ENCODE measurements at regions not wholly inside any gene's neighbourhood (a gene's known extent, or its start where the extent isn't known, plus 50 kb on each side); places are given as distances from the start of the nearest gene placed in this dataset.
"Not testable (repeated sequence)": the region's sequence is repeated elsewhere in the genome, so short reads cannot be mapped to it uniquely, and the experiment has no call there.

DNA sequence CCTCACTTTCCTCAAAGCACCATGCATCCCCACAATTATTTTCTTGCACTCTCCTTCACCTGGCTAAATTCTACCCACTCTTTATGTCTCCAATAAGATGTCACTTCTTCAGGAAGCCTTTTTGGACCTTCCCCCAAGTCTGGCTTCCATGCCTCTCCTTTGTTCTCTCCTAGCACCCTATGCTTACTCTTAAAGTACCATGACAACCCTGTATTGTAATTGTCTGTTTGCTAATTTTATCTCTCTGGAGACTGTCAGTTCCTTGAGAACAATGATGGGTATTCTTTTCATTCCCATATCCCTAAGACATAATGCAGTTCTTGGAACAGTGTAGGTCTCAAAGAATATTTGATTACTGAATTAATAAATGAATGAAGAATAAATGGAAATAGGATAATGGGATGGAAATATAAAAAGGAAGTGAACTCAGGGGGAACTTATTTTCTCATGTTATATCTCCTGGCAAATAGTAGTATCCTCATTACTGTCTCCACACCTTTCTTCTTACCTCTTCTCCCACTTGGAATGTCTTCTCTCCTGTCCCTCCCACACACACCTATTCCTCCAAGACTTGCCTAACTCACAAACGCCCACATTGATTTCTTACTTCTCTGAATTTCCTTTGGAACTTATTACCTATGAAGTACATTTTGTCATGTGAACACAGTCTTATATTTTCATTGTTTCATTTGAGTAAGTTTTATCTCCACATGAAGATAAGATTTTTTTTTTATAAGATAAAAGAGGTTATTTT lies 499.1 kb downstream of the NFIB start:
- H3K27ac Mint-ChIP-seq = no peak overlapping the region
- H3K36me3 Mint-ChIP-seq = no peaks in the 10 kb centered on the region
- H3K4me1 Mint-ChIP-seq = no peaks in the 10 kb centered on the region
- H3K9me3 Mint-ChIP-seq = peaks cover 2 to 20% (median 3%) of the 10 kb centered on the region in 3 donors
- H3K4me3 Mint-ChIP-seq = no peak overlapping the region
- no peaks in the 10 kb centered on the region for H3K27me3 Mint-ChIP-seq

- Mint-ChIP-seq H3K9me3 (peaks cover 0 to 21% (median 3%) of the 10 kb centered on the region in 3 donors), H3K27ac (no peak overlapping the region), H3K4me3 (no peak overlapping the region), H3K36me3 (no peaks in the 10 kb centered on the region), H3K4me1 (no peaks in the 10 kb centered on the region), H3K27me3 (no peaks in the 10 kb centered on the region)
These were observed 502.1 kb downstream of the NFIB start for GRCh38 chr9:13811876-13812275.

DNA sequence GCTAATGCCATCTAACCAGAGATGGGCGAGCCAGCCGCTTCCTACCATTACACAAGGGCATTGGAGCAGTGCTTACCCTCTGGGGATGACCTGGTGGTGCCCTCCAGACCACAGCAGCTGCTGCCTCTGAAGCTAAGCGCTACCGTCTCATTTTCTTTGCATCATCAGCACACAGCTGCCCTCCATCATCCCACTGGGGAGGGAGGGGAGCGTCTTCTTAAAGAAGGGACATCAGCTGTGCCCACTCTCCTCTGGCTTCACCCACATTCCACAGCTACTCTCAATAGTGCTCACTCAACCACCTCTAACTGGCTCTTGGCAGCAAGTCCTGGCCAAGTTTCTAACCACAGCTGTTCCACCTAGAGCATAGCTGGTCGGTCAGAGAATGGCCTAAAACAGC lies 503.4 kb downstream of the NFIB start:
- no peaks in the 10 kb centered on the region for H3K4me1 Mint-ChIP-seq
- H3K27me3 Mint-ChIP-seq = no peaks in the 10 kb centered on the region
- H3K36me3 Mint-ChIP-seq = no peaks in the 10 kb centered on the region
- H3K27ac Mint-ChIP-seq = no peak overlapping the region
- no peak overlapping the region for H3K4me3 Mint-ChIP-seq
- H3K9me3 Mint-ChIP-seq = peaks cover 0 to 21% (median 5%) of the 10 kb centered on the region in 3 donors

- Mint-ChIP-seq H3K9me3 (peaks cover 0 to 20% (median 5%) of the 10 kb centered on the region in 3 donors), H3K4me3 (no peak overlapping the region), H3K4me1 (no peaks in the 10 kb centered on the region), H3K27ac (no peak overlapping the region), H3K27me3 (no peaks in the 10 kb centered on the region), H3K36me3 (no peaks in the 10 kb centered on the region)
These were observed 504.5 kb downstream of the NFIB start for GRCh38 chr9:13809401-13809800.

DNA sequence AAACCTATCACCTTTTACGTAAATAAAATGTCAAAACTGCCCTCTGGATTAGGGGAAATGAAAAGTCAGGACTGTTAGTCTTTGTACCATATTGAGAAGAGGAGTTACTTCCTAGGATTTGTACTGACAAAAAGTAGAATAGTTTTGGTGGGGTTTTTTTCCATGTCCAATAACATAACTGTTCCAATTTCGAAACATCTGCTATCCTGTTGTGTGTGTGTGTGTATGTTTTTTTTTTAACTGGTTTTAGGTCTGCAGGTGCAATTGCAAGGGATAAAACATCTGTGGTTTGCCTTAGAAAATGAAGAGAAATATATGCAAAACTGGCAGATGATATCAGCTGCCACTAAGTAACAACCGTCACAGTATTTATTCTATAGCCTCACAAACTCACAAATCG lies 506.8 kb downstream of the NFIB start:
- Mint-ChIP-seq H3K27ac (no peak overlapping the region), H3K36me3 (no peaks in the 10 kb centered on the region), H3K27me3 (no peaks in the 10 kb centered on the region), H3K4me1 (no peaks in the 10 kb centered on the region), H3K4me3 (no peak overlapping the region), H3K9me3 (peaks cover 0 to 21% (median 2%) of the 10 kb centered on the region in 3 donors)

DNA sequence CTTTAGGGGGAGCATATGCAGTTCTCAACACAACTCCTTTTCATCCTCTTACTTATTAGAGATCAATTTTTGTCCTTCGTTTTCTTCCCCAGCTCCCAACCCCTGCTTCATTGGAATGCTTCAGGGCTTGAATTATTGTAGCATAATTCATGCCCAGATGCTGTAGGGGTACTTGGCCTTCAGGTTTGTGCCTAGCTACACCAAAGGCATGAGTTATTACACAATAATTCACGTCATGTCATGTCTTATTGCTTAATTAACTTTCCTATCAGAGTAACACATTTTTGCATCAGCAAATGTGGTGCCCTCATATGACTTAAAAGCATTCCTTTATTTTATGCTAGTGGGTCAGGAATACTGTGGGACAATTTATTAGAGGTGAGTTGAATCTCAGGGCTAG lies 507.2 kb downstream of the NFIB start:
- Mint-ChIP-seq H3K9me3 (peaks cover 0 to 17% (median 2%) of the 10 kb centered on the region in 3 donors), H3K27ac (no peak overlapping the region), H3K4me3 (no peak overlapping the region), H3K4me1 (no peaks in the 10 kb centered on the region), H3K27me3 (no peaks in the 10 kb centered on the region), H3K36me3 (no peaks in the 10 kb centered on the region)

GRCh38 chr9:13805546-13805945 lies 508.4 kb downstream of the NFIB start:
- Mint-ChIP-seq H3K4me1 (no peaks in the 10 kb centered on the region), H3K9me3 (peaks cover 0 to 15% (median 2%) of the 10 kb centered on the region in 3 donors), H3K36me3 (no peaks in the 10 kb centered on the region), H3K27ac (no peak overlapping the region), H3K4me3 (no peak overlapping the region), H3K27me3 (no peaks in the 10 kb centered on the region)

DNA sequence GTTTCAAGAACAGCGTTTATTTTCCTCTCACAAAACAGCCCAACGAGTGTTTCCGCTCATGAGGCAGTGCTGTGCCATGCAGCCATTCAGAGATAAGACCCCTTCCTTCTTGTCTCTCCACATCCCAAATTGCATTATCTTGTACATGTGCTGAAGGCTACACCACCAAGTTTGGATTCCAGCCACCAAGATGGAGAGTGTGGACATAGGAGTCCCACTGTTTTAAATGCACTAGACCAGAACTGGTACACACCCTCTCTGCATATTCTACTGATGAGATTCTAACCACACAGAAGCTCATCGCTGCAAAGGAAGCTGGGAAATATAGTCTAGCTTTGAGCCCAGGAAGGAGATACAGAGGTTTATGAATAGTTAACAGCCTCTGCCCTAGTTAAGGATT lies 509.4 kb downstream of the NFIB start:
- Mint-ChIP-seq H3K4me3 (no peak overlapping the region), H3K9me3 (peaks cover 0 to 14% (median 2%) of the 10 kb centered on the region in 3 donors), H3K4me1 (no peaks in the 10 kb centered on the region), H3K27ac (no peak overlapping the region), H3K36me3 (no peaks in the 10 kb centered on the region), H3K27me3 (no peaks in the 10 kb centered on the region)

- no peaks in the 10 kb centered on the region for H3K4me1 Mint-ChIP-seq
- peaks cover 4% of the 10 kb centered on the region for H3K36me3 Mint-ChIP-seq
- H3K4me3 Mint-ChIP-seq = no peak overlapping the region
- H3K27ac Mint-ChIP-seq = no peak overlapping the region
- H3K9me3 Mint-ChIP-seq = peaks cover 0 to 17% (median 2%) of the 10 kb centered on the region in 3 donors
- H3K27me3 Mint-ChIP-seq = no peaks in the 10 kb centered on the region
These were observed 513.2 kb downstream of the NFIB start for GRCh38 chr9:13800776-13801175.

- not testable (repeated sequence) for H3K4me3 Mint-ChIP-seq, H3K36me3 Mint-ChIP-seq, H3K4me1 Mint-ChIP-seq, H3K27me3 Mint-ChIP-seq
- peaks cover 1 to 14% (median 9%) of the 10 kb centered on the region in 3 donors for H3K9me3 Mint-ChIP-seq
- H3K27ac Mint-ChIP-seq = peak overlapping the region in 1 of 3 donors; percentile 9
These were observed 516.2 kb downstream of the NFIB start for GRCh38 chr9:13797701-13798100.

DNA sequence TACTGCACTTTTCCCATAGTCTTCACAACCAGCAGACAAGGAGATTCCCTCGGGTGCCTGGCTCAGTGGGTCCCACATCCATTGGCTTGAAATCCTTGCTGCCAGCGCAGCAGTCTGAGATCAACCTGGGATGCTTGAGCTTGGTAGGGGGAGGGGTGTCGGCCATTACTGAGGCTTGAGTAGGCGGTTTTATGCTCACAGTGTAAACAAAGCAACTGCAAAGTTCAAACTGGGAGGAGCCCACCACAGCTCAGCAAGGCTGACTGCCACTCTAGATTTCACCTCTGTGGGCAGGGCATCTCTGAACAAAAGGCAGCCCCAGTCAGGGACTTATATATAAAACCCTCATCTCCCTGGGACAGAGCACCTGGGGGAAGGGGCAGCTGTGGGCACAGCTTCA lies 512.3 kb upstream of the MPDZ start:
- Mint-ChIP-seq H3K27me3 (no peaks in the 10 kb centered on the region), H3K27ac (no peak overlapping the region), H3K36me3 (peaks cover 5% of the 10 kb centered on the region), H3K4me1 (no peaks in the 10 kb centered on the region), H3K4me3 (no peak overlapping the region), H3K9me3 (peaks cover 4 to 13% (median 7%) of the 10 kb centered on the region in 3 donors)

GRCh38 chr9:13790055-13790454 lies 510.6 kb upstream of the MPDZ start:
- no peak overlapping the region for H3K27ac Mint-ChIP-seq
- no peak overlapping the region for H3K4me3 Mint-ChIP-seq
- peaks cover 7 to 13% (median 10%) of the 10 kb centered on the region in 3 donors for H3K9me3 Mint-ChIP-seq
- H3K4me1 Mint-ChIP-seq = no peaks in the 10 kb centered on the region
- H3K36me3 Mint-ChIP-seq = peaks cover 2% of the 10 kb centered on the region
- H3K27me3 Mint-ChIP-seq = no peaks in the 10 kb centered on the region

- Mint-ChIP-seq H3K27ac (no peak overlapping the region), H3K27me3 (no peaks in the 10 kb centered on the region), H3K4me1 (no peaks in the 10 kb centered on the region), H3K9me3 (peaks cover 6 to 10% (median 8%) of the 10 kb centered on the region in 3 donors), H3K36me3 (peaks cover 2% of the 10 kb centered on the region), H3K4me3 (no peak overlapping the region)
These were observed 507.8 kb upstream of the MPDZ start for GRCh38 chr9:13787234-13787833.

DNA sequence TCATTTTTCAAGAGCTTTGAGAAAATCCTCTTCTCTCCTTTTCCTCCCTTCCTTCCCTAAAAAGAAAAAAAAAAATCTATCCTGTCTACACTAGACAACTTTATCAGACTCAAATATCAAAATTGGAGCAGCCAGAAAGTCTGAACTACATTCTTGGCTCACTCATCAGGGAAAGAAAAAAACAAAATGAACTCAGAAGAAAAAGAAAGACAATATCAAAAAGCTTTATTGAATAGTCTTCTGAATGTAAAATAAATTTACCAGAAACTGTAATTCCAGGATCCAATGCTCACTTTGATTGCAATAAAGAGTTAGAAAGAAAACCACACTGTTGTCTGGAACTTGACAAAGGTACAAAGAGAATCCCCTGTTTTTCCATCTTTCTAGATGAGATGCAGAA lies 507.2 kb upstream of the MPDZ start:
- Mint-ChIP-seq H3K4me1 (no peaks in the 10 kb centered on the region), H3K27ac (no peak overlapping the region), H3K9me3 (peaks cover 4 to 10% (median 9%) of the 10 kb centered on the region in 3 donors), H3K4me3 (no peak overlapping the region), H3K27me3 (no peaks in the 10 kb centered on the region), H3K36me3 (peaks cover 2% of the 10 kb centered on the region)

- Mint-ChIP-seq H3K4me3 (no peak overlapping the region), H3K4me1 (no peaks in the 10 kb centered on the region), H3K36me3 (peaks cover 2% of the 10 kb centered on the region), H3K27me3 (no peaks in the 10 kb centered on the region), H3K9me3 (peaks cover 4 to 10% (median 9%) of the 10 kb centered on the region in 3 donors), H3K27ac (no peak overlapping the region)
These were observed 506.6 kb upstream of the MPDZ start for GRCh38 chr9:13786131-13786530.

GRCh38 chr9:13779106-13779505 lies 499.6 kb upstream of the MPDZ start:
- Mint-ChIP-seq H3K4me1 (no peaks in the 10 kb centered on the region), H3K27ac (no peak overlapping the region), H3K27me3 (no peaks in the 10 kb centered on the region), H3K36me3 (no peaks in the 10 kb centered on the region), H3K4me3 (no peak overlapping the region), H3K9me3 (peaks cover 0 to 10% (median 8%) of the 10 kb centered on the region in 3 donors)
